Upper lobe of left lung (tissue), 4 donors: ENCODE measurements at regions not wholly inside any gene's neighbourhood (a gene's known extent, or its start where the extent isn't known, plus 50 kb on each side); places are given as distances from the start of the nearest gene placed in this dataset.

ENCODE experiments used
- CTCF ChIP-seq, 6 experiments: fragments of 450-650 bp in 4 of 6; fragments of 200-600 bp in 2 of 6; sonication (generic) in 2 of 6; IDR thresholded peaks; one replicate each; pipeline ENCODE4 v1.5.1; 2016 to 2019; ENCODE audit warnings: antibody characterized with exemption in 6 of 6
- EP300 ChIP-seq, 4 donors: sonication (generic); formaldehyde crosslinking; IDR thresholded peaks; one replicate each; pipeline ENCODE4 v1.5.1; 2017; ENCODE audit warnings: antibody characterized with exemption in 4 of 4, control low read depth in 2 of 4
- POLR2A ChIP-seq, 4 donors: fragments of 450-650 bp; IDR thresholded peaks; one replicate each; pipeline ENCODE4 v1.5.1; 2016 to 2017; ENCODE audit warnings: antibody characterized with exemption in 4 of 4, mild to moderate bottlenecking in 2 of 4

DNA sequence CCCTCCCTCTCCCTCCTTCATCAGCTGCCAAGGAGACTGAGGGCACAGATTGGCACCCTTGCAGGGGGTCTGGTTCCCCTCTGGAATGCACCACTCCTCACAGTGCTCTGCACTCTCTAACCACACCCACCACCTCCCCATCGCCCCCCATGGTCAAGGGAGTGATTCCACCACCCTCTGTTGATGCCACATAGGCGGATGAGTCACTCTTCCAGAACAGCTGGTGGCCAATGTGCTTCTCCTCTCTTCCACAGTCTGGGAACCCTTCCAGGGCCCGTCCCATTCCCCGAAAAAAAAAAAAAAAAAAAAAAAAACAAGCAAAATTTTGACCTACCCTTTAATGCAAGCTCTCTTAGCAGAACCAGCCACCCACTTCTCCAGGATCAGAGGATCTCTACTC is 341.3 kb upstream of the KLF3 start:
- TF ChIP-seq CTCF (IDR thresholded peaks at IDR 0.05) = no peak
- no peak for TF ChIP-seq POLR2A (IDR thresholded peaks at IDR 0.05)
- TF ChIP-seq EP300 (IDR thresholded peaks at IDR 0.05) = no peak
